ENCODE measurements at regions not wholly inside any gene's neighbourhood (a gene's known extent, or its start where the extent isn't known, plus 50 kb on each side); places are given as distances from the start of the nearest gene placed in this dataset.

GRCh38 chr13:30141775-30142485 is 165.4 kb downstream of the KATNAL1 start:
- TF ChIP-seq CTCF (IDR thresholded peaks at IDR 0.05; ENCODE audit: insufficient read depth, low read depth, low read length) (no peak), EZH2 (IDR thresholded peaks at IDR 0.05; ENCODE audit: insufficient read depth, low read length) (no peak)

Data from astrocyte (in vitro differentiated cells and primary cell).